Loucy (cell line): ENCODE measurements at regions not wholly inside any gene's neighbourhood (a gene's known extent, or its start where the extent isn't known, plus 50 kb on each side); places are given as distances from the start of the nearest gene placed in this dataset.

ENCODE experiments used
- CTCF ChIP-seq: fragments of 200-600 bp; sonication (generic); conservative IDR thresholded peaks from 2 replicates; pipeline ENCODE4 v1.5.1; 2014; ENCODE audit warnings: mild to moderate bottlenecking, antibody characterized with exemption, low read length
- EZH2phosphoT487 ChIP-seq: fragments of 200-600 bp; IDR thresholded peaks from 2 replicates; pipeline ENCODE4 v1.6.1; 2018; ENCODE audit warnings: antibody characterized with exemption, mild to moderate bottlenecking, moderate library complexity, borderline replicate concordance

- TF ChIP-seq CTCF, result no peak
- no peak for TF ChIP-seq EZH2phosphoT487
Observed at GRCh38 chr5:159549046-159549445, 218.8 kb upstream of the IL12B start.
